ENCODE measurements at regions not wholly inside any gene's neighbourhood (a gene's known extent, or its start where the extent isn't known, plus 50 kb on each side); places are given as distances from the start of the nearest gene placed in this dataset.

DNA sequence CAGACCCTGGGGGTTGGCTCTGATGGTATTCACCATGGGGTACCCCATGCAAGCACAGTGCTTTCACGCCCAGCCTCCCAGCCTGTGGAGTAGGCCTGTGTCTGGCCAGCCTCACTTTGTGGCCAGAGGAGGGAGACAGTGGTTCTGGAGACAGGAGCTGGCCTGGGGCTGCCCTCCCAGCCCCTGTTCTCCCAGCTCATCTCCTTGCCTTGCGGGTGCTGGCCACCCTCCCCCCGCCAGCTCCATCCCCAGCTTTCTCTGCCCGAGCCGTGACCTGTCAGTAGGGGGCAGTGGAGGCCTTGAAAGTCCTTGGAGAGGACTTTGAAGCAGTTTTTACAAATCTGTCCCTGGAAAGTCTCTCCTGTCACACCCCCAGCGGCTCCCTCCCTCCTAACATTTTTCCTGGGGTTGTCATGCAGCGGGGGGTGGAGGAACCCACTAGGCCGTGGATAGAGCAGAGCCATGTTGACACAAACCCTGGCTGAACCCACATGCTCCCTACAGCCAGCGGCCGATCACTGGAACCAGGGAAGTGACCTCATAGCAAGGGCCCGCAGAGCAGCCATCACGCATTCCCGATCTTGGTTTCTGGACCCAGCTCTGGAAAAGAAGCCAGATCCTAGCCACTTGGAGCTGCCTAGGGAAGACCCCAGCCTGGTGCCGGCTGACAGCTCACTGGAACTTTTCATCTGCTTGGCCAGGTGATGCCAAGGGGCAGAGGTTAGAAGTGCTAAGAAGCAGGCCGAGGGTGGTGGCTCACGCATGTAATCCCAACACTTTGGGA, 289.4 kb downstream of the SEC14L1 start:
- TF ChIP-seq CTCF (IDR thresholded peaks at IDR 0.05; ENCODE audit: low read depth, low read length) (peak; percentile 87), EZH2phosphoT487 (IDR thresholded peaks at IDR 0.05; ENCODE audit: low read depth) (no peak)

All from OCI-LY3 (cell line).